ENCODE measurements at regions not wholly inside any gene's neighbourhood (a gene's known extent, or its start where the extent isn't known, plus 50 kb on each side); places are given as distances from the start of the nearest gene placed in this dataset.

DNA sequence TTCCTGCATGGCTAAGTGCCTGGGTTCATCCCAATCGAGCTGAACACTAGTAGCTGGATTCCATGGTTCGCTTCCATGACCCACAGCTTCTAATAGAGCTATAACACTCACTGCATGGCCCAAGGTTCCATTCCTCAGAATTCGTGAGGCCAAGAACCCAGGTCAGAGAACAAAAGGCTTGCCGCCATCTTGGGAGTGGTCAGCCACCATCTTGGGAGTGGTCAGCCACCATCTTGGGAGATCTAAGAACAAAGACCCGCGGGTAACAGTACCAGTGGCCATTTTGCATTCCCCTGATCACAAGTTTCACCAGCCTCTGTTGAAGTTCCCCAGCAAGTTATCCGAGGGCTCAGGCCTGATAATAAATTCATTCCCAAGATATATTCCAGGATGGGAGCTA, 179.6 kb downstream of the LMBRD1 start:
- Histone ChIP-seq H2BK5ac (ENCODE audit: low read depth, low read length) (no peak overlapping the region), H4K5ac (ENCODE audit: insufficient read length, low read depth, low read length) (no peak overlapping the region), H3K18ac (ENCODE audit: extremely low read depth, low read length) (no peak overlapping the region), H3K27ac (ENCODE audit: low read depth, low read length) (no peak overlapping the region), H3K4me3 (ENCODE audit: extremely low read depth in 1 of 4, insufficient read depth in 2 of 4, low read depth in 3 of 4, low read length in 4 of 4) (no peak overlapping the region), H3K23ac (ENCODE audit: insufficient read length) (no peak overlapping the region), H3K4me2 (ENCODE audit: insufficient read depth in 1 of 2, low read depth in 2 of 2, low read length in 2 of 2) (no peak overlapping the region), H4K8ac (ENCODE audit: extremely low read depth, insufficient read depth, low read length) (no peak overlapping the region), H3K4me1 (replicated peaks in 1 of 4; ENCODE audit: control insufficient read depth in 3 of 4, insufficient read depth in 4 of 4, low read length in 3 of 4) (no peaks in the 10 kb centered on the region; a peak in 1 of 7 replicates), H2BK20ac (ENCODE audit: low read length) (no peak overlapping the region), H3K4ac (replicated peaks; ENCODE audit: insufficient read length, low read depth, low read length) (no peak overlapping the region), H2AK5ac (ENCODE audit: low read depth, low read length) (no peak overlapping the region; the same call in 1 of the 2 replicates), H2BK120ac (replicated peaks; ENCODE audit: low read depth, low read length) (no peak overlapping the region), H4K20me1 (replicated peaks in 1 of 2; ENCODE audit: control insufficient read depth in 1 of 2, insufficient read depth in 2 of 2, low read length in 2 of 2) (no peaks in the 10 kb centered on the region), H3K14ac (ENCODE audit: insufficient read length) (no peak overlapping the region), H2BK12ac (ENCODE audit: low read depth, low read length) (no peak overlapping the region), H3K56ac (replicated peaks; ENCODE audit: insufficient read length, low read depth, low read length) (no peak overlapping the region), H3K23me2 (ENCODE audit: low read depth, low read length) (no peaks in the 10 kb centered on the region), H4K91ac (replicated peaks; ENCODE audit: insufficient read length, low read length) (no peak overlapping the region), H3K79me2 (ENCODE audit: control insufficient read depth in 1 of 2, insufficient read depth in 2 of 2, low read length in 2 of 2) (no peaks in the 10 kb centered on the region), H2AFZ (ENCODE audit: low read length) (no peak overlapping the region), H3K79me1 (ENCODE audit: low read depth, low read length) (no peaks in the 10 kb centered on the region), H2BK15ac (ENCODE audit: low read length) (no peak overlapping the region), H3K36me3 (ENCODE audit: control insufficient read depth in 2 of 4, insufficient read depth in 4 of 4, low read length in 3 of 4) (no peaks in the 10 kb centered on the region), H3K27me3 (replicated peaks in 1 of 4; ENCODE audit: control insufficient read depth in 3 of 4, extremely low read depth in 1 of 4, insufficient read depth in 3 of 4, low read length in 3 of 4) (no peaks in the 10 kb centered on the region; a peak in 1 of 7 replicates), H3K9ac (replicated peaks in 1 of 4; ENCODE audit: extremely low read depth in 1 of 4, low read depth in 3 of 4, low read length in 3 of 4) (no peak overlapping the region), H3K9me3 (ENCODE audit: insufficient read depth in 2 of 2, low read depth in 1 of 2, low read length in 1 of 2) (no peaks in the 10 kb centered on the region; a peak in 1 of 4 replicates)
- POLR2A ChIA-PET (ENCODE audit: partially characterized antibody) = no interaction called here
- no peak for DNase-seq (ENCODE audit: low read depth in 1 of 2, low spot score in 2 of 2)
- TF ChIP-seq GTF2F1 (IDR thresholded peaks at IDR 0.05; ENCODE audit: borderline replicate concordance, low read depth, low read length) (no peak), YY1 (IDR thresholded peaks at IDR 0.05; ENCODE audit: low read depth, low read length) (peak; percentile 80; the same call in 1 of the 2 replicates)
- no peak for FAIRE-seq
- CTCF ChIA-PET (ENCODE audit: partially characterized antibody) = interaction anchor here (0.7 to 1.3 kb wide), 2 partner anchors 27 to 642 kb away, joined by 3 read pairs; no protein-coding TSS in a partner anchor
- 91% methylated on average over 7 of the region's 7 CpGs; no CpG with 5 or more reads in 1 of the 2 experiments for WGBS, 2 experiments (ENCODE audit: extremely low coverage in 1 of 2, insufficient coverage in 1 of 2, insufficient read length in 1 of 2, insufficient replicate concordance in 2 of 2, low coverage in 1 of 2, low lambda C conversion rate in 2 of 2, missing lambda C conversion rate in 1 of 2)
